H1 (cell line): ENCODE measurements at regions not wholly inside any gene's neighbourhood (a gene's known extent, or its start where the extent isn't known, plus 50 kb on each side); places are given as distances from the start of the nearest gene placed in this dataset.

Source experiments
- CTCF ChIA-PET: fragments of 300-600 bp; sonication (Branson Sonifier 250); formaldehyde crosslinking; loops from one replicate; lab custom pipeline; 2021; ENCODE audit not compliant: partially characterized antibody; lab: Charles Lee
- POLR2A ChIA-PET: fragments of 300-600 bp; sonication (Branson Sonifier 250); formaldehyde crosslinking; loops from one replicate; lab custom pipeline; 2021; ENCODE audit warnings: inconsistent platforms; ENCODE audit not compliant: partially characterized antibody; lab: Charles Lee
- DNase-seq, 2 experiments: peaks; one replicate each; pipeline versions ENCODE4 v3.0.0 to v3.0.0-alpha.2; 2010 to 2022; ENCODE audit warnings: low spot score in 2 of 2, low read depth in 1 of 2, mixed read lengths in 1 of 2
- FAIRE-seq: peaks from 2 replicates; lab custom pipeline; 2011; peaks lifted over from hg19 to GRCh38; lab: Jason Lieb, UNC
- H2AFZ ChIP-seq: 2 replicates; pipeline ENCODE4 v1.8.1; 2012; ENCODE audit warnings: low read length, inconsistent platforms
- H2AK5ac ChIP-seq: 2 replicates; pipeline ENCODE4 v1.6.1; 2013; ENCODE audit warnings: low read depth, low read length
- H2BK120ac ChIP-seq: replicated peaks from 2 replicates; pipeline ENCODE3; 2013; ENCODE audit warnings: low read depth, low read length, inconsistent platforms
- H2BK12ac ChIP-seq: 2 replicates; pipeline ENCODE4 v1.6.1; 2013; ENCODE audit warnings: low read depth, low read length
- H2BK15ac ChIP-seq: 2 replicates; pipeline ENCODE4 v1.6.1; 2013; ENCODE audit warnings: low read length
- H2BK20ac ChIP-seq: 2 replicates; pipeline ENCODE4 v1.6.1; 2013; ENCODE audit warnings: low read length
- H2BK5ac ChIP-seq: 2 replicates; pipeline ENCODE4 v1.6.1; 2013; ENCODE audit warnings: low read depth, low read length
- H3K14ac ChIP-seq: 2 replicates; pipeline ENCODE4 v1.6.1; 2013; ENCODE audit warnings: inconsistent platforms; ENCODE audit not compliant: insufficient read length
- H3K18ac ChIP-seq: 2 replicates; pipeline ENCODE4 v1.6.1; 2013; ENCODE audit warnings: low read length; ENCODE audit errors: extremely low read depth
- H3K23ac ChIP-seq: 2 replicates; pipeline ENCODE4 v1.6.1; 2013; ENCODE audit warnings: inconsistent platforms; ENCODE audit not compliant: insufficient read length
- H3K23me2 ChIP-seq: 2 replicates; pipeline ENCODE4 v1.6.1; 2013; ENCODE audit warnings: low read depth, low read length
- H3K27ac ChIP-seq: 2 replicates; pipeline ENCODE4 v1.6.1; 2011; ENCODE audit warnings: low read depth, low read length, inconsistent platforms
- H3K27me3 ChIP-seq, 4 experiments: replicated peaks in 1 of 4; 1 replicate in 1 of 4; 2 replicates in 3 of 4; pipeline versions ENCODE4 v1.6.1 to v1.8.1; 2011 to 2013; ENCODE audit warnings: low read length in 3 of 4, mild to moderate bottlenecking in 3 of 4, inconsistent platforms in 2 of 4, mixed read lengths in 2 of 4, moderate library complexity in 1 of 4; ENCODE audit not compliant: control insufficient read depth in 3 of 4, insufficient read depth in 3 of 4; ENCODE audit errors: extremely low read depth in 1 of 4
- H3K36me3 ChIP-seq, 4 experiments: 2 replicates each; pipeline versions ENCODE4 v1.6.1 to v1.8.1; 2011 to 2013; ENCODE audit warnings: mild to moderate bottlenecking in 4 of 4, low read length in 3 of 4, moderate library complexity in 2 of 4, control low read depth in 1 of 4, inconsistent platforms in 1 of 4; ENCODE audit not compliant: insufficient read depth in 4 of 4, control insufficient read depth in 2 of 4
- H3K4ac ChIP-seq: replicated peaks from 2 replicates; pipeline ENCODE3; 2013; ENCODE audit warnings: low read length, low read depth, mixed read lengths, inconsistent platforms; ENCODE audit not compliant: insufficient read length
- H3K4me1 ChIP-seq, 4 experiments: replicated peaks in 1 of 4; 1 replicate in 1 of 4; 2 replicates in 3 of 4; pipeline versions ENCODE4 v1.6.1 to v1.8.1; 2011 to 2013; ENCODE audit warnings: low read length in 3 of 4, inconsistent platforms in 2 of 4, mixed read lengths in 1 of 4; ENCODE audit not compliant: insufficient read depth in 4 of 4, control insufficient read depth in 3 of 4
- H3K4me2 ChIP-seq, 2 experiments: 2 replicates each; pipeline versions ENCODE4 v1.6.1 to v1.8.1; 2011 to 2013; ENCODE audit warnings: low read depth in 2 of 2, low read length in 2 of 2, control low read depth in 1 of 2, inconsistent platforms in 1 of 2, mild to moderate bottlenecking in 1 of 2; ENCODE audit not compliant: insufficient read depth in 1 of 2
- H3K4me3 ChIP-seq, 4 experiments: fragments of 200-600, 300-600 bp in 1 of 4; sonication (generic), shearing (Covaris generic), sonication (Bioruptor Twin) in 1 of 4; 2 replicates each; pipeline versions ENCODE4 v1.5.1 to v1.8.1; 2011 to 2016; ENCODE audit warnings: low read length in 4 of 4, low read depth in 3 of 4, control low read depth in 2 of 4, inconsistent platforms in 2 of 4, mild to moderate bottlenecking in 2 of 4, mixed read lengths in 1 of 4, moderate library complexity in 1 of 4; ENCODE audit not compliant: insufficient read depth in 2 of 4; ENCODE audit errors: extremely low read depth in 1 of 4
- H3K56ac ChIP-seq: replicated peaks from 2 replicates; pipeline ENCODE3; 2013; ENCODE audit warnings: low read depth, mild to moderate bottlenecking, mixed read lengths, low read length, inconsistent platforms; ENCODE audit not compliant: insufficient read length
- H3K79me1 ChIP-seq: 2 replicates; pipeline ENCODE4 v1.6.1; 2013; ENCODE audit warnings: low read depth, low read length, control low read depth
- H3K79me2 ChIP-seq, 2 experiments: 2 replicates each; pipeline versions ENCODE4 v1.6.1 to v1.8.1; 2012 to 2013; ENCODE audit warnings: low read length in 2 of 2, mild to moderate bottlenecking in 2 of 2, inconsistent platforms in 1 of 2; ENCODE audit not compliant: insufficient read depth in 2 of 2, control insufficient read depth in 1 of 2
- H3K9ac ChIP-seq, 4 experiments: replicated peaks in 1 of 4; 1 replicate in 1 of 4; 2 replicates in 3 of 4; pipeline versions ENCODE4 v1.6.1 to v1.8.1; 2011 to 2013; ENCODE audit warnings: low read depth in 3 of 4, low read length in 3 of 4, control low read depth in 2 of 4, mild to moderate bottlenecking in 2 of 4, moderate library complexity in 2 of 4, inconsistent platforms in 1 of 4; ENCODE audit errors: extremely low read depth in 1 of 4
- H3K9me3 ChIP-seq, 2 experiments: 2 replicates each; pipeline versions ENCODE4 v1.6.1 to v1.8.1; 2012 to 2013; ENCODE audit warnings: mild to moderate bottlenecking in 2 of 2, moderate library complexity in 2 of 2, control low read depth in 1 of 2, inconsistent platforms in 1 of 2, low read depth in 1 of 2, low read length in 1 of 2, mixed read lengths in 1 of 2; ENCODE audit not compliant: insufficient read depth in 2 of 2
- H4K20me1 ChIP-seq, 2 experiments: replicated peaks in 1 of 2; 2 replicates each; pipeline versions ENCODE3 to v1.8.1; 2011 to 2013; ENCODE audit warnings: inconsistent platforms in 2 of 2, low read length in 2 of 2, mild to moderate bottlenecking in 1 of 2; ENCODE audit not compliant: insufficient read depth in 2 of 2, control insufficient read depth in 1 of 2
- H4K5ac ChIP-seq: 2 replicates; pipeline ENCODE4 v1.6.1; 2013; ENCODE audit warnings: low read length, low read depth, mixed read lengths, inconsistent platforms; ENCODE audit not compliant: insufficient read length
- H4K8ac ChIP-seq: 2 replicates; pipeline ENCODE4 v1.8.0; 2013; ENCODE audit warnings: mild to moderate bottlenecking, moderate library complexity, low read length, inconsistent platforms; ENCODE audit not compliant: insufficient read depth; ENCODE audit errors: extremely low read depth
- H4K91ac ChIP-seq: replicated peaks from 2 replicates; pipeline ENCODE3; 2013; ENCODE audit warnings: low read length, mixed read lengths, inconsistent platforms; ENCODE audit not compliant: insufficient read length
- GTF2F1 ChIP-seq: IDR thresholded peaks from 2 replicates; pipeline ENCODE4 v1.6.1; 2012; ENCODE audit warnings: low read depth, low read length, improper control_type of control experiment, borderline replicate concordance
- HDAC6 ChIP-seq: IDR thresholded peaks from one replicate; pipeline ENCODE4 v1.7.1; 2012; ENCODE audit warnings: low read depth, mild to moderate bottlenecking, inconsistent platforms, low read length, moderate library complexity
- JUN ChIP-seq: IDR thresholded peaks from 2 replicates; pipeline ENCODE4 v1.6.1; 2011; ENCODE audit warnings: low read depth, mild to moderate bottlenecking, improper control_type of control experiment, low read length
- KDM5A ChIP-seq: fragments of 200-600 bp; IDR thresholded peaks from 2 replicates; pipeline ENCODE4 v1.7.1; 2012; ENCODE audit warnings: mild to moderate bottlenecking, low read length, inconsistent platforms, mixed read lengths
- RNF2 ChIP-seq: fragments of 200-900, 300-1000 bp; sonication (generic); IDR thresholded peaks from 2 replicates; pipeline ENCODE4 v1.7.1; 2016; ENCODE audit warnings: borderline replicate concordance, low read depth, mild to moderate bottlenecking, antibody characterized with exemption, low read length; ENCODE audit not compliant: poor library complexity, severe bottlenecking; ENCODE audit errors: missing control alignments
- RXRA ChIP-seq: IDR thresholded peaks from 2 replicates; pipeline ENCODE4 v1.6.1; 2011; ENCODE audit warnings: low read depth, mild to moderate bottlenecking, low read length, moderate library complexity; ENCODE audit not compliant: insufficient read depth
- SAP30 ChIP-seq: fragments of 300-600 bp; sonication (generic); IDR thresholded peaks from 2 replicates; pipeline ENCODE4 v1.7.1; 2012; ENCODE audit warnings: low read length, moderate library complexity, mild to moderate bottlenecking, inconsistent platforms; ENCODE audit not compliant: insufficient read depth, insufficient replicate concordance
- SIN3A ChIP-seq, 2 experiments: IDR thresholded peaks in 1 of 2; conservative IDR thresholded peaks in 1 of 2; 2 replicates each; pipeline ENCODE4 v1.6.1; 2011 to 2012; ENCODE audit warnings: low read length in 2 of 2, improper control_type of control experiment in 1 of 2, low read depth in 1 of 2, mild to moderate bottlenecking in 1 of 2
- SP4 ChIP-seq: IDR thresholded peaks from 2 replicates; pipeline ENCODE4 v1.6.1; 2012; ENCODE audit warnings: low read length, inconsistent platforms
- WGBS, 2 experiments: shearing (Covaris generic) in 1 of 2; methylation state at CpG; one replicate each; pipeline versions ENCODE4 v1.1.6 to v1.1.7; 2013 to 2015; ENCODE audit warnings: low lambda C conversion rate in 2 of 2, mixed read lengths in 2 of 2, inconsistent platforms in 1 of 2, low coverage in 1 of 2, missing lambda C conversion rate in 1 of 2; ENCODE audit not compliant: insufficient replicate concordance in 2 of 2, insufficient coverage in 1 of 2, insufficient read length in 1 of 2; ENCODE audit errors: extremely low coverage in 1 of 2, missing lambda C conversion rate in 1 of 2; 5-methylcytosine and 5-hydroxymethylcytosine counted together
- TF ChIP-seq, protein P1 (sequence below): IDR thresholded peaks from 2 replicates; pipeline ENCODE4 v1.6.1; 2012; ENCODE audit warnings: low read length, inconsistent platforms

DNA sequence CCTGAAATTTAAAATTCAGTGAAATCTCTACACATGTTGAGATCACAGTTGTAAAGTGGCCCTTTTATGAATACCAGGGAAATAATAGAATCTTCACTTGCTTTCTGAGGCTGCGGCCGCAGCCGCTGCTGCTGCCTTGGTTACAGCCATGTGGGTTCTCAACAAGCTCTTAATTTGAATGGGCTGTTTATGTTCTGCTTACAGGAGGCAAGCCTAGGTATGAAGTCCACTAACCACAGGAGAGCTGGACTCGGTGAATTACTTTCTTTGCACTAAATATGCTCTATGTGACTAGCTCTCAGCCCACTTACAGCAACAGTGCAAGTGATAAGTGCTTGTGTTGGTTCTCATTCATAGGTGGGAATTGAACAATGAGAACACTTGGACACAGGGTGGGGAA is 410.8 kb downstream of the SFMBT2 start:
- Histone ChIP-seq H2BK120ac (no peak overlapping the region), H3K18ac (no peak overlapping the region), H4K20me1 (no peaks in the 10 kb centered on the region), H3K4me2 (no peak overlapping the region), H3K79me2 (no peaks in the 10 kb centered on the region), H3K27ac (no peak overlapping the region), H2AK5ac (no peak overlapping the region), H4K5ac (no peak overlapping the region), H3K56ac (no peak overlapping the region), H4K8ac (no peak overlapping the region), H3K9me3 (no peaks in the 10 kb centered on the region), H2BK20ac (no peak overlapping the region), H4K91ac (no peak overlapping the region), H3K36me3 (no peaks in the 10 kb centered on the region; a peak in 1 of 8 replicates), H3K9ac (no peak overlapping the region), H2BK5ac (no peak overlapping the region), H3K27me3 (no peaks in the 10 kb centered on the region), H3K4me1 (no peaks in the 10 kb centered on the region), H3K14ac (no peak overlapping the region), H3K79me1 (no peaks in the 10 kb centered on the region), H2BK12ac (no peak overlapping the region), H2AFZ (no peak overlapping the region), H3K4ac (no peak overlapping the region), H3K23ac (no peak overlapping the region), H3K23me2 (no peaks in the 10 kb centered on the region), H3K4me3 (no peak overlapping the region), H2BK15ac (no peak overlapping the region)
- CTCF ChIA-PET: interaction anchor here (0.8 to 1.3 kb wide), 3 partner anchors 13 to 32 kb away, joined by 3 read pairs; no protein-coding TSS in a partner anchor
- DNase-seq: no peak
- POLR2A ChIA-PET: no interaction called here
- WGBS, 2 experiments: 88% methylated on average over 4 of the region's 4 CpGs; no CpG with 5 or more reads in 1 of the 2 experiments
- TF ChIP-seq HDAC6 (no peak), RXRA (no peak), SP4 (no peak), KDM5A (no peak), RNF2 (no peak), JUN (no peak), GTF2F1 (no peak), SIN3A (conservative IDR thresholded peaks at IDR 0.05 in 1 of 2, IDR thresholded peaks at IDR 0.05 in 1 of 2; ENCODE audit: low read depth in 1 of 2, low read length in 2 of 2) (no peak), SAP30 (no peak)
- TF ChIP-seq, protein P1, sequence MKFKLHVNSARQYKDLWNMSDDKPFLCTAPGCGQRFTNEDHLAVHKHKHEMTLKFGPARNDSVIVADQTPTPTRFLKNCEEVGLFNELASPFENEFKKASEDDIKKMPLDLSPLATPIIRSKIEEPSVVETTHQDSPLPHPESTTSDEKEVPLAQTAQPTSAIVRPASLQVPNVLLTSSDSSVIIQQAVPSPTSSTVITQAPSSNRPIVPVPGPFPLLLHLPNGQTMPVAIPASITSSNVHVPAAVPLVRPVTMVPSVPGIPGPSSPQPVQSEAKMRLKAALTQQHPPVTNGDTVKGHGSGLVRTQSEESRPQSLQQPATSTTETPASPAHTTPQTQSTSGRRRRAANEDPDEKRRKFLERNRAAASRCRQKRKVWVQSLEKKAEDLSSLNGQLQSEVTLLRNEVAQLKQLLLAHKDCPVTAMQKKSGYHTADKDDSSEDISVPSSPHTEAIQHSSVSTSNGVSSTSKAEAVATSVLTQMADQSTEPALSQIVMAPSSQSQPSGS: no peak
- no peak for FAIRE-seq
